A549 (cell line): ENCODE measurements at regions not wholly inside any gene's neighbourhood (a gene's known extent, or its start where the extent isn't known, plus 50 kb on each side); places are given as distances from the start of the nearest gene placed in this dataset.

Experiments used
- ATAC-seq, 2 experiments: fragments of 200-7000 bp in 1 of 2; fragments of >200 bp in 1 of 2; cut with Nextera tagmentation in 1 of 2; cut with Tn5 transposase in 1 of 2; 3 replicates each; pipeline versions ENCODE4 v1.8.0 to v1.9.1; 2018 to 2020; ENCODE audit warnings: mild to moderate bottlenecking in 1 of 2, moderate library complexity in 1 of 2
- CTCF ChIA-PET: fragments of 300-600 bp; sonication (Branson Sonifier 250); formaldehyde crosslinking; extraction: SDS; loops from one replicate; lab custom pipeline; 2021; ENCODE audit warnings: antibody characterized with exemption, inconsistent platforms; lab: Yijun Ruan, JAX
- POLR2A ChIA-PET: fragments of 350-600 bp; formaldehyde crosslinking; extraction: SDS; loops from one replicate; lab custom pipeline; 2021; ENCODE audit warnings: antibody characterized with exemption, inconsistent platforms; lab: Yijun Ruan, JAX
- DNase-seq, 2 experiments: peaks; one replicate each; pipeline versions ENCODE4 v3.0.0 to v3.0.0-alpha.2; 2011 to 2016; ENCODE audit warnings: low read depth in 1 of 2, low spot score in 1 of 2
- FAIRE-seq: peaks from 2 replicates; lab custom pipeline; 2011; peaks lifted over from hg19 to GRCh38; lab: Jason Lieb, UNC
- H3K27ac ChIP-seq, 2 experiments: fragments of >200 bp; sonication (Bioruptor Twin); formaldehyde crosslinking; 3 replicates each; pipeline ENCODE4 v1.5.1; 2016 to 2017
- H3K4me1 ChIP-seq: fragments of >200 bp; sonication (Bioruptor Twin); formaldehyde crosslinking; 3 replicates; pipeline ENCODE4 v1.6.1; 2016
- H3K4me2 ChIP-seq: fragments of >200 bp; sonication (Bioruptor Twin); formaldehyde crosslinking; 3 replicates; pipeline ENCODE4 v1.6.1; 2016
- H3K4me3 ChIP-seq: fragments of >200 bp; sonication (Bioruptor Twin); formaldehyde crosslinking; 3 replicates; pipeline ENCODE4 v1.5.1; 2016
- H3K9me3 ChIP-seq: fragments of >200 bp; sonication (Bioruptor Twin); formaldehyde crosslinking; 3 replicates; pipeline ENCODE4 v1.6.1; 2016
- BHLHE40 ChIP-seq: IDR thresholded peaks from 2 replicates; pipeline ENCODE4 v1.6.1; 2012; ENCODE audit warnings: low read depth, low read length, inconsistent platforms
- CBX2 ChIP-seq: fragments of 200-600 bp; sonication (generic); IDR thresholded peaks from 2 replicates; pipeline ENCODE4 v1.6.1; 2016; ENCODE audit warnings: low read depth, mild to moderate bottlenecking, borderline replicate concordance
- CBX8 ChIP-seq: fragments of 200-600 bp; sonication (generic); IDR thresholded peaks from 2 replicates; pipeline ENCODE4 v1.6.1; 2016
- CHD4 ChIP-seq: fragments of 200-600 bp; sonication (generic); IDR thresholded peaks from 2 replicates; pipeline ENCODE4 v1.6.1; 2016; ENCODE audit warnings: antibody characterized with exemption, mild to moderate bottlenecking, borderline replicate concordance
- CTCF ChIP-seq: fragments of >200 bp; sonication (Bioruptor Twin); formaldehyde crosslinking; IDR thresholded peaks from 3 replicates; pipeline ENCODE4 v1.5.1; 2016
- EHF ChIP-seq: fragments of 250-450 bp; sonication (Bioruptor Pico); IDR thresholded peaks from 2 replicates; pipeline ENCODE4 v1.5.0; 2020; ENCODE audit warnings: mild to moderate bottlenecking
- EHMT2 ChIP-seq: fragments of 200-600 bp; sonication (generic); IDR thresholded peaks from 2 replicates; pipeline ENCODE4 v1.6.1; 2016; ENCODE audit warnings: antibody characterized with exemption, low read depth, mild to moderate bottlenecking, moderate library complexity
- FOSB ChIP-seq: fragments of 250-450 bp; sonication (Bioruptor Pico); IDR thresholded peaks from 2 replicates; pipeline ENCODE4 v1.5.0; 2020; ENCODE audit warnings: mild to moderate bottlenecking, moderate library complexity
- FOXS1 ChIP-seq: fragments of 250-450 bp; sonication (Bioruptor Pico); IDR thresholded peaks from 2 replicates; pipeline ENCODE4 v1.5.0; 2020; ENCODE audit warnings: mild to moderate bottlenecking, moderate library complexity
- JUN ChIP-seq, 2 experiments: fragments of >200 bp; sonication (Bioruptor Twin); formaldehyde crosslinking; IDR thresholded peaks; 2 replicates in 1 of 2; 3 replicates in 1 of 2; pipeline ENCODE4 v1.6.1; 2016 to 2017
- MAFK ChIP-seq: fragments of 450-650 bp; IDR thresholded peaks from 2 replicates; pipeline ENCODE4 v1.6.1; 2014; ENCODE audit not compliant: partially characterized antibody
- PHF8 ChIP-seq: fragments of 200-600 bp; sonication (generic); IDR thresholded peaks from 2 replicates; pipeline ENCODE4 v1.6.1; 2016; ENCODE audit warnings: low read depth, mild to moderate bottlenecking, antibody characterized with exemption, moderate library complexity, borderline replicate concordance
- POLR2AphosphoS2 ChIP-seq: conservative IDR thresholded peaks from 2 replicates; pipeline ENCODE4 v1.6.1; 2012; ENCODE audit warnings: low read length, improper control_type of control experiment, inconsistent platforms
- RAD21 ChIP-seq, 2 experiments: fragments of >200 bp in 1 of 2; sonication (Bioruptor Twin) in 1 of 2; formaldehyde crosslinking in 1 of 2; IDR thresholded peaks in 1 of 2; conservative IDR thresholded peaks in 1 of 2; 2 replicates in 1 of 2; 3 replicates in 1 of 2; pipeline ENCODE4 v1.6.1; 2012 to 2018; ENCODE audit warnings: inconsistent platforms in 1 of 2
- RARB ChIP-seq: fragments of 250-450 bp; sonication (Bioruptor Pico); IDR thresholded peaks from 2 replicates; pipeline ENCODE4 v1.8.0; 2021; ENCODE audit warnings: mild to moderate bottlenecking, moderate library complexity
- RCOR1 ChIP-seq: fragments of 150-350 bp; IDR thresholded peaks from 2 replicates; pipeline ENCODE4 v1.6.1; 2014; ENCODE audit warnings: antibody characterized with exemption, low read length, low read depth
- ZFP36 ChIP-seq: fragments of 450-650 bp; IDR thresholded peaks from 2 replicates; pipeline ENCODE4 v1.6.1; 2014; ENCODE audit warnings: borderline replicate concordance; ENCODE audit not compliant: partially characterized antibody
- WGBS: methylation state at CpG from one replicate; pipeline ENCODE4 v1.1.6; 2017; ENCODE audit errors: missing lambda C conversion rate; 5-methylcytosine and 5-hydroxymethylcytosine counted together
- TF ChIP-seq, protein P1 (sequence below): IDR thresholded peaks from 2 replicates; pipeline ENCODE4 v1.6.1; 2012

- FAIRE-seq (no peak), ATAC-seq (no peak), DNase-seq (no peak)
- TF ChIP-seq FOSB (CRISPR knock-in tag) = no peak
- TF ChIP-seq FOXS1 (CRISPR knock-in tag) = no peak
- TF ChIP-seq PHF8 = no peak
- no peak for TF ChIP-seq RAD21 (conservative IDR thresholded peaks at IDR 0.05 in 1 of 2, IDR thresholded peaks at IDR 0.05 in 1 of 2)
- TF ChIP-seq, protein P1, sequence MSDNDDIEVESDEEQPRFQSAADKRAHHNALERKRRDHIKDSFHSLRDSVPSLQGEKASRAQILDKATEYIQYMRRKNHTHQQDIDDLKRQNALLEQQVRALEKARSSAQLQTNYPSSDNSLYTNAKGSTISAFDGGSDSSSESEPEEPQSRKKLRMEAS = no peak
- CTCF ChIA-PET = no interaction called here
- POLR2A ChIA-PET = no interaction called here
- no peak overlapping the region for H3K27ac ChIP-seq
- no peak overlapping the region for H3K4me2 ChIP-seq
- WGBS = 10% methylated on average over 2 of the region's 2 CpGs
- no peaks in the 10 kb centered on the region for H3K4me1 ChIP-seq
- H3K9me3 ChIP-seq = no peaks in the 10 kb centered on the region
- no peak overlapping the region for H3K4me3 ChIP-seq
These were observed 1037.5 kb downstream of the TBL1XR1 start for GRCh38 chr3:176159796-176160195.

DNA sequence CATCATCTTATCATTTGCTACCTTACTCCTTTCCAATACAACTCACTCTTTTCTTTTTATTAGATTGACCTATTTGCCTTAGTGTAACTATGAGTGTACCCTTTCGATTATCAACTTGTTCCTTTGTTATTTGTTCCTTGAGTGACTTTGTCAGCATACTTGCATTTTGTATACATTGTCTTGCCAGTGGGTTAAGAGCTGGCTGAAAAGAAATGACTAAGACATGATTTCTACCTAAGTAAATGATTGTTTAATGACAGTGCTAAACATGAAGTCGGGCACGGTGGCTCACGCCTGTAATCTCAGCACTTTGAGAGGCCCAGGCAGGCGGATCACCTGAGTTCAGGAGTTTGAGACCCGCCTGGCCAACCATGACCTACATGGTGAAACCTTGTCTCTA lies 1042.3 kb downstream of the TBL1XR1 start:
- no peak for FAIRE-seq

DNA sequence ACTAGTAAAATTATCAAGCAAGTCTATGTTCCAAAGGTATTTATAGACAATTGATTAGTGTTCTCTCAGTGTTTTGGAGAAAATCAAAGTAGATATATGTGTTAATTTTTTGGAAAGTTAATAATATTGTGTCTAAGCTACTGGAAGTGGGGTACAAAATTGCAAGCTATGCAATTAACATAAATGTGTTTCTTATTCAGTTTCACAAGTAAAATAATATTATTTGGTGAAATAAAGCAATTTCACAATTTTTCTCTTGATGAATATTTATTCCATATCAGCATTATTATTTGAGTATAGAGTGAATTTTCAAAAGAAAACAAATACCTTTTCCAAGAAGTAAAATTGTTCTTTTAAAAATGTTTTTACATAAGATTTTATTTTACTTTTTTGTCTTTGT lies 1047.7 kb downstream of the TBL1XR1 start:
- H3K4me3 ChIP-seq = no peak overlapping the region
- H3K4me2 ChIP-seq = no peak overlapping the region
- H3K27ac ChIP-seq = no peak overlapping the region
- FAIRE-seq (no peak), ATAC-seq (no peak), DNase-seq (no peak)
- CTCF ChIA-PET = no interaction called here
- POLR2A ChIA-PET = no interaction called here
- no peaks in the 10 kb centered on the region for H3K9me3 ChIP-seq
- TF ChIP-seq MAFK (peak; percentile 54), EHMT2 (no peak)
- H3K4me1 ChIP-seq = no peaks in the 10 kb centered on the region

More for the DNA sequence above, 1042.3 kb downstream of the TBL1XR1 start:
- Histone ChIP-seq H3K9me3 (no peaks in the 10 kb centered on the region), H3K4me3 (no peak overlapping the region), H3K4me2 (no peak overlapping the region)
- WGBS = 36% methylated on average over 6 of the region's 6 CpGs
- ATAC-seq = no peak
- TF ChIP-seq CBX2 (no peak), CBX8 (no peak), CHD4 (no peak), BHLHE40 (no peak), ZFP36 (no peak), RCOR1 (no peak), POLR2AphosphoS2 (no peak), JUN (IDR thresholded peaks at IDR 0.05) (no peak), RARB (no peak), CTCF (no peak), EHF (CRISPR knock-in tag) (no peak)
- TF ChIP-seq, protein P1 = no peak
- TF ChIP-seq, all 56 proteins: peak for 0
- POLR2A ChIA-PET = no interaction called here
- CTCF ChIA-PET = no interaction called here
- no peak for DNase-seq
- Histone ChIP-seq H3K4me1 (no peaks in the 10 kb centered on the region), H3K27ac (no peak overlapping the region)

GRCh38 chr3:176147251-176147650 lies 1050.0 kb downstream of the TBL1XR1 start:
- no peak for FAIRE-seq
- H3K4me2 ChIP-seq = no peak overlapping the region
- WGBS = 0% methylated on average over 1 of the region's 1 CpG
- POLR2A ChIA-PET = no interaction called here
- TF ChIP-seq PHF8 = no peak
- TF ChIP-seq, all 56 proteins: peak for 0
- Histone ChIP-seq H3K27ac (no peak overlapping the region), H3K4me1 (no peaks in the 10 kb centered on the region), H3K4me3 (no peak overlapping the region), H3K9me3 (no peaks in the 10 kb centered on the region)
- CTCF ChIA-PET = no interaction called here
- ATAC-seq = no peak
- no peak for DNase-seq
